Right cardiac atrium (tissue), 5 donors: ENCODE measurements at regions not wholly inside any gene's neighbourhood (a gene's known extent, or its start where the extent isn't known, plus 50 kb on each side); places are given as distances from the start of the nearest gene placed in this dataset.
A peak's percentile ranks its signal among the peaks of the same experiment; 100 is the strongest.

ENCODE experiments used
- ATAC-seq, 2 donors: fragments of 200-7000 bp; cut with Tn5 transposase; one replicate each; pipeline versions ENCODE4 v1.8.0 to v1.9.1; 2020; ENCODE audit warnings: moderate library complexity in 2 of 2, mild to moderate bottlenecking in 1 of 2
- DNase-seq, 3 donors: peaks; one replicate each; pipeline ENCODE4 v3.0.0-alpha.2; 2020
- H3K27ac ChIP-seq: one replicate; pipeline ENCODE4 v1.5.1; 2013; ENCODE audit warnings: mild to moderate bottlenecking, low read length, control low read depth, moderate library complexity
- H3K27me3 ChIP-seq: one replicate; pipeline ENCODE4 v1.6.1; 2013; ENCODE audit not compliant: control insufficient read depth, insufficient read depth
- H3K4me1 ChIP-seq: one replicate; pipeline ENCODE4 v1.6.1; 2013; ENCODE audit warnings: low read length; ENCODE audit not compliant: control insufficient read depth, insufficient read depth
- H3K4me3 ChIP-seq: one replicate; pipeline ENCODE4 v1.5.1; 2013; ENCODE audit warnings: low read length, control low read depth
- H3K9me3 ChIP-seq: one replicate; pipeline ENCODE4 v1.6.1; 2013; ENCODE audit warnings: low read length; ENCODE audit not compliant: control insufficient read depth
- WGBS: extraction: QIAGEN DNeasy Blood & Tissue Kit; methylation state at CpG from one replicate; pipeline ENCODE4 v1.1.7; 2013; 5-methylcytosine and 5-hydroxymethylcytosine counted together
- intact Hi-C, 4 donors: fragments of 100-400 bp; cut with DNase I; formaldehyde crosslinking; loops; one replicate each; pipeline versions ENCODE4 v1.11.0 to v1.14.0; 2022 to 2023
- donor health status: healthy with polysubstance abuse.
- donor health status: DM: no; HTN: yes; CAD: no.
- donor health status: DM: no; HTN: no; CAD: no.
- donor health status: DM: no; HTN: yes; CAD: no; lungs with severe emphysema.
- donor health status: DM: yes; HTN: yes; CAD: no.

GRCh38 chr6:50236164-50236563, 186.4 kb upstream of the DEFB112 start:
- H3K27ac ChIP-seq, result no peak overlapping the region
- no peaks in the 10 kb centered on the region for H3K4me1 ChIP-seq
- intact Hi-C loops, result no loop called here
- no peaks in the 10 kb centered on the region for H3K27me3 ChIP-seq
- ATAC-seq (no peak), DNase-seq (no peak)
- H3K9me3 ChIP-seq, result no peaks in the 10 kb centered on the region
- no peak overlapping the region for H3K4me3 ChIP-seq

- ATAC-seq (no peak), DNase-seq (peak in 1 of 3 donors; percentile 32)
- Histone ChIP-seq H3K9me3 (no peaks in the 10 kb centered on the region), H3K4me1 (no peaks in the 10 kb centered on the region), H3K4me3 (no peak overlapping the region), H3K27ac (no peak overlapping the region), H3K27me3 (no peaks in the 10 kb centered on the region)
- WGBS, result 90% methylated on average over 14 of the region's 14 CpGs
- intact Hi-C loops, result no loop called here
Measured at GRCh38 chr6:50239853-50240252, 190.1 kb upstream of the DEFB112 start.

- DNase-seq, result peak in 1 of 3 donors; percentile 38
- no peak overlapping the region for H3K4me3 ChIP-seq
- H3K9me3 ChIP-seq, result no peaks in the 10 kb centered on the region
- WGBS, result 88% methylated on average over 8 of the region's 8 CpGs
- intact Hi-C loops, result no loop called here
- ATAC-seq, result no peak
- H3K27me3 ChIP-seq, result no peaks in the 10 kb centered on the region
- H3K4me1 ChIP-seq, result no peaks in the 10 kb centered on the region
- no peak overlapping the region for H3K27ac ChIP-seq
Measured at GRCh38 chr6:50240986-50241385, 191.3 kb upstream of the DEFB112 start.

GRCh38 chr6:50249493-50249892, 199.8 kb upstream of the DEFB112 start:
- no peak for ATAC-seq
- Histone ChIP-seq H3K4me3 (no peak overlapping the region), H3K4me1 (no peaks in the 10 kb centered on the region), H3K9me3 (no peaks in the 10 kb centered on the region), H3K27me3 (no peaks in the 10 kb centered on the region), H3K27ac (no peak overlapping the region)
- WGBS, result 15% methylated on average over 2 of the region's 2 CpGs
- intact Hi-C loops, result no loop called here
- DNase-seq, result no peak

- no peak overlapping the region for H3K27ac ChIP-seq
- WGBS, result 88% methylated on average over 1 of the region's 1 CpG
- ATAC-seq (no peak), DNase-seq (no peak)
- H3K9me3 ChIP-seq, result no peaks in the 10 kb centered on the region
- H3K4me3 ChIP-seq, result no peak overlapping the region
- no peaks in the 10 kb centered on the region for H3K27me3 ChIP-seq
- H3K4me1 ChIP-seq, result no peaks in the 10 kb centered on the region
- intact Hi-C loops, result no loop called here
Measured at GRCh38 chr6:50257322-50257721, 207.6 kb upstream of the DEFB112 start.

- H3K4me1 ChIP-seq, result no peaks in the 10 kb centered on the region
- H3K27me3 ChIP-seq, result no peaks in the 10 kb centered on the region
- no peaks in the 10 kb centered on the region for H3K9me3 ChIP-seq
- 55% methylated on average over 2 of the region's 2 CpGs for WGBS
- no peak overlapping the region for H3K4me3 ChIP-seq
- H3K27ac ChIP-seq, result no peak overlapping the region
- no peak for ATAC-seq
- no peak for DNase-seq
- intact Hi-C loops, result no loop called here
Measured at GRCh38 chr6:50259903-50260302, 210.2 kb upstream of the DEFB112 start.

- WGBS, result 24% methylated on average over 2 of the region's 2 CpGs
- intact Hi-C loops, result no loop called here
- Histone ChIP-seq H3K27ac (no peak overlapping the region), H3K4me1 (no peaks in the 10 kb centered on the region), H3K9me3 (no peaks in the 10 kb centered on the region), H3K27me3 (no peaks in the 10 kb centered on the region), H3K4me3 (no peak overlapping the region)
- DNase-seq, result no peak
- ATAC-seq, result no peak
Measured at GRCh38 chr6:50264995-50265571, 215.4 kb upstream of the DEFB112 start.

GRCh38 chr6:50270415-50270814, 220.7 kb upstream of the DEFB112 start:
- 13% methylated on average over 1 of the region's 1 CpG for WGBS
- no peaks in the 10 kb centered on the region for H3K27me3 ChIP-seq
- DNase-seq (no peak), ATAC-seq (no peak)
- no peaks in the 10 kb centered on the region for H3K4me1 ChIP-seq
- no peaks in the 10 kb centered on the region for H3K9me3 ChIP-seq
- H3K27ac ChIP-seq, result no peak overlapping the region
- intact Hi-C loops, result no loop called here
- no peak overlapping the region for H3K4me3 ChIP-seq

- no peak for DNase-seq
- Histone ChIP-seq H3K27ac (no peak overlapping the region), H3K9me3 (no peaks in the 10 kb centered on the region), H3K27me3 (no peaks in the 10 kb centered on the region), H3K4me3 (no peak overlapping the region), H3K4me1 (no peaks in the 10 kb centered on the region)
- intact Hi-C loops, result no loop called here
- 71% methylated on average over 2 of the region's 2 CpGs for WGBS
- ATAC-seq, result no peak
Measured at GRCh38 chr6:50271266-50271665, 221.5 kb upstream of the DEFB112 start.

- no peaks in the 10 kb centered on the region for H3K9me3 ChIP-seq
- DNase-seq (no peak), ATAC-seq (no peak)
- H3K4me3 ChIP-seq, result no peak overlapping the region
- H3K27me3 ChIP-seq, result no peaks in the 10 kb centered on the region
- H3K4me1 ChIP-seq, result no peaks in the 10 kb centered on the region
- intact Hi-C loops, result no loop called here
- no peak overlapping the region for H3K27ac ChIP-seq
Measured at GRCh38 chr6:50271817-50272216, 222.1 kb upstream of the DEFB112 start.

GRCh38 chr6:50272611-50273010, 222.9 kb upstream of the DEFB112 start:
- ATAC-seq (no peak), DNase-seq (no peak)
- Histone ChIP-seq H3K27me3 (no peaks in the 10 kb centered on the region), H3K4me1 (no peaks in the 10 kb centered on the region), H3K27ac (no peak overlapping the region), H3K4me3 (no peak overlapping the region), H3K9me3 (no peaks in the 10 kb centered on the region)
- intact Hi-C loops, result no loop called here

GRCh38 chr6:50276771-50277261, 227.1 kb upstream of the DEFB112 start:
- Histone ChIP-seq H3K9me3 (no peaks in the 10 kb centered on the region), H3K27ac (no peak overlapping the region), H3K4me3 (no peak overlapping the region), H3K4me1 (no peaks in the 10 kb centered on the region), H3K27me3 (no peaks in the 10 kb centered on the region)
- 64% methylated on average over 5 of the region's 5 CpGs for WGBS
- ATAC-seq (no peak), DNase-seq (no peak)
- intact Hi-C loops, result no loop called here
